H1 (cell line): ENCODE measurements at regions not wholly inside any gene's neighbourhood (a gene's known extent, or its start where the extent isn't known, plus 50 kb on each side); places are given as distances from the start of the nearest gene placed in this dataset.

Source experiments
- CTCF ChIA-PET: fragments of 300-600 bp; sonication (Branson Sonifier 250); formaldehyde crosslinking; loops from one replicate; lab custom pipeline; 2021; ENCODE audit not compliant: partially characterized antibody; lab: Charles Lee
- POLR2A ChIA-PET: fragments of 300-600 bp; sonication (Branson Sonifier 250); formaldehyde crosslinking; loops from one replicate; lab custom pipeline; 2021; ENCODE audit warnings: inconsistent platforms; ENCODE audit not compliant: partially characterized antibody; lab: Charles Lee
- DNase-seq, 2 experiments: peaks; one replicate each; pipeline versions ENCODE4 v3.0.0 to v3.0.0-alpha.2; 2010 to 2022; ENCODE audit warnings: low spot score in 2 of 2, low read depth in 1 of 2, mixed read lengths in 1 of 2
- FAIRE-seq: peaks from 2 replicates; lab custom pipeline; 2011; peaks lifted over from hg19 to GRCh38; lab: Jason Lieb, UNC
- H2AFZ ChIP-seq: 2 replicates; pipeline ENCODE4 v1.8.1; 2012; ENCODE audit warnings: low read length, inconsistent platforms
- H2AK5ac ChIP-seq: 2 replicates; pipeline ENCODE4 v1.6.1; 2013; ENCODE audit warnings: low read depth, low read length
- H2BK120ac ChIP-seq: replicated peaks from 2 replicates; pipeline ENCODE3; 2013; ENCODE audit warnings: low read depth, low read length, inconsistent platforms
- H2BK12ac ChIP-seq: 2 replicates; pipeline ENCODE4 v1.6.1; 2013; ENCODE audit warnings: low read depth, low read length
- H2BK15ac ChIP-seq: 2 replicates; pipeline ENCODE4 v1.6.1; 2013; ENCODE audit warnings: low read length
- H2BK20ac ChIP-seq: 2 replicates; pipeline ENCODE4 v1.6.1; 2013; ENCODE audit warnings: low read length
- H2BK5ac ChIP-seq: 2 replicates; pipeline ENCODE4 v1.6.1; 2013; ENCODE audit warnings: low read depth, low read length
- H3K14ac ChIP-seq: 2 replicates; pipeline ENCODE4 v1.6.1; 2013; ENCODE audit warnings: inconsistent platforms; ENCODE audit not compliant: insufficient read length
- H3K18ac ChIP-seq: 2 replicates; pipeline ENCODE4 v1.6.1; 2013; ENCODE audit warnings: low read length; ENCODE audit errors: extremely low read depth
- H3K23ac ChIP-seq: 2 replicates; pipeline ENCODE4 v1.6.1; 2013; ENCODE audit warnings: inconsistent platforms; ENCODE audit not compliant: insufficient read length
- H3K23me2 ChIP-seq: 2 replicates; pipeline ENCODE4 v1.6.1; 2013; ENCODE audit warnings: low read depth, low read length
- H3K27ac ChIP-seq: 2 replicates; pipeline ENCODE4 v1.6.1; 2011; ENCODE audit warnings: low read depth, low read length, inconsistent platforms
- H3K27me3 ChIP-seq, 4 experiments: replicated peaks in 1 of 4; 1 replicate in 1 of 4; 2 replicates in 3 of 4; pipeline versions ENCODE4 v1.6.1 to v1.8.1; 2011 to 2013; ENCODE audit warnings: low read length in 3 of 4, mild to moderate bottlenecking in 3 of 4, inconsistent platforms in 2 of 4, mixed read lengths in 2 of 4, moderate library complexity in 1 of 4; ENCODE audit not compliant: control insufficient read depth in 3 of 4, insufficient read depth in 3 of 4; ENCODE audit errors: extremely low read depth in 1 of 4
- H3K36me3 ChIP-seq, 4 experiments: 2 replicates each; pipeline versions ENCODE4 v1.6.1 to v1.8.1; 2011 to 2013; ENCODE audit warnings: mild to moderate bottlenecking in 4 of 4, low read length in 3 of 4, moderate library complexity in 2 of 4, control low read depth in 1 of 4, inconsistent platforms in 1 of 4; ENCODE audit not compliant: insufficient read depth in 4 of 4, control insufficient read depth in 2 of 4
- H3K4ac ChIP-seq: replicated peaks from 2 replicates; pipeline ENCODE3; 2013; ENCODE audit warnings: low read length, low read depth, mixed read lengths, inconsistent platforms; ENCODE audit not compliant: insufficient read length
- H3K4me1 ChIP-seq, 4 experiments: replicated peaks in 1 of 4; 1 replicate in 1 of 4; 2 replicates in 3 of 4; pipeline versions ENCODE4 v1.6.1 to v1.8.1; 2011 to 2013; ENCODE audit warnings: low read length in 3 of 4, inconsistent platforms in 2 of 4, mixed read lengths in 1 of 4; ENCODE audit not compliant: insufficient read depth in 4 of 4, control insufficient read depth in 3 of 4
- H3K4me2 ChIP-seq, 2 experiments: 2 replicates each; pipeline versions ENCODE4 v1.6.1 to v1.8.1; 2011 to 2013; ENCODE audit warnings: low read depth in 2 of 2, low read length in 2 of 2, control low read depth in 1 of 2, inconsistent platforms in 1 of 2, mild to moderate bottlenecking in 1 of 2; ENCODE audit not compliant: insufficient read depth in 1 of 2
- H3K4me3 ChIP-seq, 4 experiments: fragments of 200-600, 300-600 bp in 1 of 4; sonication (generic), shearing (Covaris generic), sonication (Bioruptor Twin) in 1 of 4; 2 replicates each; pipeline versions ENCODE4 v1.5.1 to v1.8.1; 2011 to 2016; ENCODE audit warnings: low read length in 4 of 4, low read depth in 3 of 4, control low read depth in 2 of 4, inconsistent platforms in 2 of 4, mild to moderate bottlenecking in 2 of 4, mixed read lengths in 1 of 4, moderate library complexity in 1 of 4; ENCODE audit not compliant: insufficient read depth in 2 of 4; ENCODE audit errors: extremely low read depth in 1 of 4
- H3K56ac ChIP-seq: replicated peaks from 2 replicates; pipeline ENCODE3; 2013; ENCODE audit warnings: low read depth, mild to moderate bottlenecking, mixed read lengths, low read length, inconsistent platforms; ENCODE audit not compliant: insufficient read length
- H3K79me1 ChIP-seq: 2 replicates; pipeline ENCODE4 v1.6.1; 2013; ENCODE audit warnings: low read depth, low read length, control low read depth
- H3K79me2 ChIP-seq, 2 experiments: 2 replicates each; pipeline versions ENCODE4 v1.6.1 to v1.8.1; 2012 to 2013; ENCODE audit warnings: low read length in 2 of 2, mild to moderate bottlenecking in 2 of 2, inconsistent platforms in 1 of 2; ENCODE audit not compliant: insufficient read depth in 2 of 2, control insufficient read depth in 1 of 2
- H3K9ac ChIP-seq, 4 experiments: replicated peaks in 1 of 4; 1 replicate in 1 of 4; 2 replicates in 3 of 4; pipeline versions ENCODE4 v1.6.1 to v1.8.1; 2011 to 2013; ENCODE audit warnings: low read depth in 3 of 4, low read length in 3 of 4, control low read depth in 2 of 4, mild to moderate bottlenecking in 2 of 4, moderate library complexity in 2 of 4, inconsistent platforms in 1 of 4; ENCODE audit errors: extremely low read depth in 1 of 4
- H3K9me3 ChIP-seq, 2 experiments: 2 replicates each; pipeline versions ENCODE4 v1.6.1 to v1.8.1; 2012 to 2013; ENCODE audit warnings: mild to moderate bottlenecking in 2 of 2, moderate library complexity in 2 of 2, control low read depth in 1 of 2, inconsistent platforms in 1 of 2, low read depth in 1 of 2, low read length in 1 of 2, mixed read lengths in 1 of 2; ENCODE audit not compliant: insufficient read depth in 2 of 2
- H4K20me1 ChIP-seq, 2 experiments: replicated peaks in 1 of 2; 2 replicates each; pipeline versions ENCODE3 to v1.8.1; 2011 to 2013; ENCODE audit warnings: inconsistent platforms in 2 of 2, low read length in 2 of 2, mild to moderate bottlenecking in 1 of 2; ENCODE audit not compliant: insufficient read depth in 2 of 2, control insufficient read depth in 1 of 2
- H4K5ac ChIP-seq: 2 replicates; pipeline ENCODE4 v1.6.1; 2013; ENCODE audit warnings: low read length, low read depth, mixed read lengths, inconsistent platforms; ENCODE audit not compliant: insufficient read length
- H4K8ac ChIP-seq: 2 replicates; pipeline ENCODE4 v1.8.0; 2013; ENCODE audit warnings: mild to moderate bottlenecking, moderate library complexity, low read length, inconsistent platforms; ENCODE audit not compliant: insufficient read depth; ENCODE audit errors: extremely low read depth
- H4K91ac ChIP-seq: replicated peaks from 2 replicates; pipeline ENCODE3; 2013; ENCODE audit warnings: low read length, mixed read lengths, inconsistent platforms; ENCODE audit not compliant: insufficient read length
- ASH2L ChIP-seq: fragments of 200-600, 300-600 bp; sonication (generic); IDR thresholded peaks from one replicate; pipeline ENCODE4 v1.7.1; 2017; ENCODE audit warnings: low read length
- ATF2 ChIP-seq: IDR thresholded peaks from 2 replicates; pipeline ENCODE4 v1.6.1; 2012; ENCODE audit warnings: low read length, inconsistent platforms
- BACH1 ChIP-seq: IDR thresholded peaks from 2 replicates; pipeline ENCODE4 v1.6.1; 2012; ENCODE audit warnings: low read length, improper control_type of control experiment
- BCL11A ChIP-seq, 2 experiments: IDR thresholded peaks; one replicate each; pipeline ENCODE4 v1.6.1; 2011; ENCODE audit warnings: low read depth in 2 of 2, low read length in 2 of 2, mild to moderate bottlenecking in 2 of 2
- CTCF ChIP-seq, 3 experiments: IDR thresholded peaks; 1 replicate in 2 of 3; 2 replicates in 1 of 3; pipeline versions ENCODE4 v1.5.1 to v1.6.1; 2011; ENCODE audit warnings: low read length in 3 of 3, mild to moderate bottlenecking in 3 of 3, inconsistent platforms in 2 of 3, low read depth in 1 of 3, moderate library complexity in 1 of 3; ENCODE audit not compliant: insufficient read depth in 1 of 3; ENCODE audit errors: control extremely low read depth in 1 of 3
- E2F6 ChIP-seq: IDR thresholded peaks from 2 replicates; pipeline ENCODE4 v1.6.1; 2012; ENCODE audit warnings: inconsistent platforms
- GABPA ChIP-seq: IDR thresholded peaks from 2 replicates; pipeline ENCODE4 v1.6.1; 2011; ENCODE audit warnings: mild to moderate bottlenecking, low read length, moderate library complexity, borderline replicate concordance; ENCODE audit not compliant: insufficient read depth
- MAX ChIP-seq: IDR thresholded peaks from 2 replicates; pipeline ENCODE4 v1.6.1; 2012; ENCODE audit warnings: inconsistent platforms
- SIRT6 ChIP-seq: IDR thresholded peaks from one replicate; pipeline ENCODE4 v1.7.1; 2012; ENCODE audit warnings: low read length, inconsistent platforms
- SP2 ChIP-seq: IDR thresholded peaks from 2 replicates; pipeline ENCODE4 v1.6.1; 2012; ENCODE audit warnings: mild to moderate bottlenecking, low read length, inconsistent platforms
- WGBS, 2 experiments: shearing (Covaris generic) in 1 of 2; methylation state at CpG; one replicate each; pipeline versions ENCODE4 v1.1.6 to v1.1.7; 2013 to 2015; ENCODE audit warnings: low lambda C conversion rate in 2 of 2, mixed read lengths in 2 of 2, inconsistent platforms in 1 of 2, low coverage in 1 of 2, missing lambda C conversion rate in 1 of 2; ENCODE audit not compliant: insufficient replicate concordance in 2 of 2, insufficient coverage in 1 of 2, insufficient read length in 1 of 2; ENCODE audit errors: extremely low coverage in 1 of 2, missing lambda C conversion rate in 1 of 2; 5-methylcytosine and 5-hydroxymethylcytosine counted together

GRCh38 chr21:16532840-16533239 is 803.1 kb downstream of the USP25 start:
- Histone ChIP-seq H3K4ac (no peak overlapping the region), H3K79me2 (no peaks in the 10 kb centered on the region), H3K27me3 (no peaks in the 10 kb centered on the region), H3K23me2 (no peaks in the 10 kb centered on the region), H4K8ac (no peak overlapping the region), H3K4me3 (no peak overlapping the region), H3K4me2 (no peak overlapping the region), H2BK120ac (no peak overlapping the region), H3K9me3 (no peaks in the 10 kb centered on the region), H2AFZ (no peak overlapping the region), H3K36me3 (no peaks in the 10 kb centered on the region), H4K5ac (no peak overlapping the region), H3K27ac (no peak overlapping the region), H4K20me1 (no peaks in the 10 kb centered on the region), H3K56ac (no peak overlapping the region), H2BK15ac (no peak overlapping the region), H2BK12ac (no peak overlapping the region), H3K14ac (no peak overlapping the region), H2AK5ac (no peak overlapping the region), H2BK5ac (no peak overlapping the region), H4K91ac (no peak overlapping the region), H3K4me1 (peaks cover 0 to 2% (median 0%) of the 10 kb centered on the region in 4 experiments; a peak in 1 of 7 replicates), H3K23ac (no peak overlapping the region), H3K79me1 (no peaks in the 10 kb centered on the region), H3K18ac (no peak overlapping the region), H2BK20ac (no peak overlapping the region), H3K9ac (no peak overlapping the region)
- DNase-seq (no peak), FAIRE-seq (no peak)
- CTCF ChIA-PET: no interaction called here
- POLR2A ChIA-PET: no interaction called here
- 87% methylated on average over 4 of the region's 4 CpGs; no CpG with 5 or more reads in 1 of the 2 experiments for WGBS, 2 experiments
- TF ChIP-seq GABPA: no peak
- TF ChIP-seq BACH1: no peak
- TF ChIP-seq E2F6: no peak
- TF ChIP-seq ATF2: no peak
- no peak for TF ChIP-seq ASH2L
- TF ChIP-seq MAX: no peak
- TF ChIP-seq SP2: no peak
- no peak for TF ChIP-seq BCL11A (IDR thresholded peaks at IDR 0.05; ENCODE audit: low read depth in 2 of 2, low read length in 2 of 2)
- no peak for TF ChIP-seq CTCF (IDR thresholded peaks at IDR 0.05; ENCODE audit: control extremely low read depth in 1 of 3, insufficient read depth in 1 of 3, low read depth in 1 of 3, low read length in 3 of 3)
- TF ChIP-seq SIRT6: no peak
